GM10248 (cell line): ENCODE measurements at regions not wholly inside any gene's neighbourhood (a gene's known extent, or its start where the extent isn't known, plus 50 kb on each side); places are given as distances from the start of the nearest gene placed in this dataset.

ENCODE experiments used
- CTCF ChIA-PET: fragments of 300-600 bp; sonication (Branson Sonifier 250); formaldehyde crosslinking; extraction: SDS; loops from one replicate; lab custom pipeline; 2021; ENCODE audit warnings: antibody characterized with exemption; lab: Yijun Ruan, JAX
- POLR2A ChIA-PET: fragments of 350-650 bp; sonication (Branson Sonifier 250); formaldehyde crosslinking; extraction: SDS; loops from one replicate; lab custom pipeline; 2020; ENCODE audit warnings: antibody characterized with exemption; lab: Yijun Ruan, JAX
- DNase-seq: peaks from one replicate; pipeline ENCODE4 v3.0.0; 2012; ENCODE audit errors: extremely low spot score
- TF ChIP-seq, protein P1 (sequence below): IDR thresholded peaks from 2 replicates; pipeline ENCODE4 v1.5.1; 2012; ENCODE audit warnings: mild to moderate bottlenecking, low read depth; ENCODE audit errors: extremely low read depth, missing control alignments, control extremely low read depth

DNA sequence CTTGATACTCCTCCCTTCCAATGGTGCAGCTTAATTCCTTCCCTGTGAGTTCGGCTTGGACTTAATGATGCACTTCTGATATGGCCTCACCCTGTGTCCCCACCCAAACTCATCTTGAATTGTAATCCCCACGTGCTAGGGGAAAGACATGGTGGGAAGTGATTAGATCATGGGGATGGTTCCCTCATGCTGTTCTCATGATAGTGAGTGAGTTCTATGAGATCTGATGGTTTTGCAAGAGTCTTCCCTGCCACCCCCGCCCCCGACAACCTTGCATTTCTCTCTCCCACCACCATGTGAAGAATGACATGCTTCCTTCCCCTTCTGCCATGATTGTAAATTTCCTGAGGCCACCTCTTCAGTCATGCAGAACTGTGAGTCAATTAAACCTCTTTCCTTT is 50.3 kb upstream of the HLA-G start:
- no peak for DNase-seq
- CTCF ChIA-PET = interaction anchor here (0.7 to 1.0 kb wide), 3 partner anchors 11 to 123 kb away, joined by 3 to 4 read pairs (median 3); no protein-coding TSS in a partner anchor
- TF ChIP-seq, protein P1, sequence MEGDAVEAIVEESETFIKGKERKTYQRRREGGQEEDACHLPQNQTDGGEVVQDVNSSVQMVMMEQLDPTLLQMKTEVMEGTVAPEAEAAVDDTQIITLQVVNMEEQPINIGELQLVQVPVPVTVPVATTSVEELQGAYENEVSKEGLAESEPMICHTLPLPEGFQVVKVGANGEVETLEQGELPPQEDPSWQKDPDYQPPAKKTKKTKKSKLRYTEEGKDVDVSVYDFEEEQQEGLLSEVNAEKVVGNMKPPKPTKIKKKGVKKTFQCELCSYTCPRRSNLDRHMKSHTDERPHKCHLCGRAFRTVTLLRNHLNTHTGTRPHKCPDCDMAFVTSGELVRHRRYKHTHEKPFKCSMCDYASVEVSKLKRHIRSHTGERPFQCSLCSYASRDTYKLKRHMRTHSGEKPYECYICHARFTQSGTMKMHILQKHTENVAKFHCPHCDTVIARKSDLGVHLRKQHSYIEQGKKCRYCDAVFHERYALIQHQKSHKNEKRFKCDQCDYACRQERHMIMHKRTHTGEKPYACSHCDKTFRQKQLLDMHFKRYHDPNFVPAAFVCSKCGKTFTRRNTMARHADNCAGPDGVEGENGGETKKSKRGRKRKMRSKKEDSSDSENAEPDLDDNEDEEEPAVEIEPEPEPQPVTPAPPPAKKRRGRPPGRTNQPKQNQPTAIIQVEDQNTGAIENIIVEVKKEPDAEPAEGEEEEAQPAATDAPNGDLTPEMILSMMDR = no peak
- POLR2A ChIA-PET = no interaction called here
